IMR-90 (cell line): ENCODE measurements at regions not wholly inside any gene's neighbourhood (a gene's known extent, or its start where the extent isn't known, plus 50 kb on each side); places are given as distances from the start of the nearest gene placed in this dataset.

Experiments
- ATAC-seq: fragments of 200-7000 bp; cut with Tn5 transposase; 2 replicates; pipeline ENCODE4 v1.9.1; 2020; ENCODE audit warnings: low read depth, mild to moderate bottlenecking, moderate library complexity
- BruUV-seq: library from RNA; stranded (reverse); fragments of 400-500 nt; replicated peaks from 2 replicates; lab custom pipeline; 2021; lab: Mats Ljungman, UMichigan
- CTCF ChIA-PET: fragments of 300-600 bp; formaldehyde crosslinking; extraction: SDS; loops from one replicate; lab custom pipeline; 2021; ENCODE audit warnings: antibody characterized with exemption; lab: Yijun Ruan, JAX
- POLR2A ChIA-PET: fragments of 300-600 bp; sonication (Branson Sonifier 250); formaldehyde crosslinking; loops from one replicate; lab custom pipeline; 2022; ENCODE audit warnings: antibody characterized with exemption; ENCODE audit not compliant: unreplicated experiment; lab: Charles Lee
- DNase-seq: peaks from one replicate; pipeline ENCODE4 v3.0.0; 2013
- H2AFZ ChIP-seq: replicated peaks from 2 replicates; pipeline ENCODE3; 2013; ENCODE audit warnings: low read length, mild to moderate bottlenecking; ENCODE audit not compliant: poor library complexity
- H2AK5ac ChIP-seq: 2 replicates; pipeline ENCODE4 v1.6.1; 2013; ENCODE audit warnings: low read depth, low read length, inconsistent platforms
- H2AK9ac ChIP-seq: replicated peaks from 2 replicates; pipeline ENCODE3; 2013; ENCODE audit warnings: mild to moderate bottlenecking, low read depth, low read length, moderate library complexity; ENCODE audit not compliant: poor library complexity
- H2BK120ac ChIP-seq: 2 replicates; pipeline ENCODE4 v1.6.1; 2013; ENCODE audit warnings: low read depth, low read length, inconsistent platforms
- H2BK15ac ChIP-seq: 3 replicates; pipeline ENCODE4 v1.6.1; 2013; ENCODE audit warnings: low read depth, low read length, inconsistent platforms
- H2BK20ac ChIP-seq: 2 replicates; pipeline ENCODE4 v1.6.1; 2013; ENCODE audit warnings: low read depth, mild to moderate bottlenecking, inconsistent platforms, low read length, moderate library complexity
- H2BK5ac ChIP-seq: 2 replicates; pipeline ENCODE4 v1.6.1; 2013; ENCODE audit warnings: mild to moderate bottlenecking, low read depth, low read length, inconsistent platforms; ENCODE audit not compliant: poor library complexity, severe bottlenecking
- H3K14ac ChIP-seq: replicated peaks from 2 replicates; pipeline ENCODE4 v1.6.1; 2013; ENCODE audit warnings: low read depth, low read length, inconsistent platforms
- H3K18ac ChIP-seq: 2 replicates; pipeline ENCODE4 v1.6.1; 2013; ENCODE audit warnings: low read depth, low read length, control low read depth
- H3K23ac ChIP-seq: 2 replicates; pipeline ENCODE4 v1.6.1; 2013; ENCODE audit warnings: low read depth, low read length, inconsistent platforms
- H3K27ac ChIP-seq: 2 replicates; pipeline ENCODE4 v1.5.1; 2013; ENCODE audit warnings: mild to moderate bottlenecking, control low read depth, low read length; ENCODE audit not compliant: insufficient read depth
- H3K27me3 ChIP-seq: 2 replicates; pipeline ENCODE4 v1.6.1; 2013; ENCODE audit warnings: low read length; ENCODE audit not compliant: control insufficient read depth, insufficient read depth
- H3K36me3 ChIP-seq: 2 replicates; pipeline ENCODE4 v1.6.1; 2013; ENCODE audit warnings: low read length, mixed read lengths; ENCODE audit not compliant: control insufficient read depth, insufficient read depth
- H3K4ac ChIP-seq: 2 replicates; pipeline ENCODE4 v1.6.1; 2013; ENCODE audit warnings: low read depth, low read length, inconsistent platforms
- H3K4me1 ChIP-seq: 2 replicates; pipeline ENCODE4 v1.6.1; 2013; ENCODE audit warnings: low read length, mixed read lengths; ENCODE audit not compliant: control insufficient read depth, insufficient read depth
- H3K4me2 ChIP-seq: 2 replicates; pipeline ENCODE4 v1.6.1; 2013; ENCODE audit warnings: low read depth, mild to moderate bottlenecking, control low read depth, low read length, moderate library complexity
- H3K4me3 ChIP-seq: 2 replicates; pipeline ENCODE4 v1.5.1; 2013; ENCODE audit warnings: low read depth, mild to moderate bottlenecking, control low read depth, low read length, moderate library complexity; ENCODE audit not compliant: insufficient read depth
- H3K56ac ChIP-seq: 2 replicates; pipeline ENCODE4 v1.6.1; 2013; ENCODE audit warnings: low read length, inconsistent platforms; ENCODE audit not compliant: insufficient read depth; ENCODE audit errors: extremely low read depth
- H3K79me1 ChIP-seq, 2 experiments: 2 replicates each; pipeline ENCODE4 v1.6.1; 2013; ENCODE audit warnings: low read length in 2 of 2, inconsistent platforms in 1 of 2, low read depth in 1 of 2
- H3K9ac ChIP-seq: 2 replicates; pipeline ENCODE4 v1.6.1; 2013; ENCODE audit warnings: low read depth, low read length, control low read depth
- H3K9me1 ChIP-seq: 2 replicates; pipeline ENCODE4 v1.6.1; 2013; ENCODE audit warnings: low read length, inconsistent platforms; ENCODE audit not compliant: insufficient read depth
- H3K9me3 ChIP-seq: 2 replicates; pipeline ENCODE4 v1.6.1; 2013; ENCODE audit warnings: low read length; ENCODE audit not compliant: control insufficient read depth, insufficient read depth
- H4K20me1 ChIP-seq: 2 replicates; pipeline ENCODE4 v1.6.1; 2013; ENCODE audit warnings: low read length, inconsistent platforms; ENCODE audit not compliant: insufficient read depth
- H4K5ac ChIP-seq: 2 replicates; pipeline ENCODE4 v1.6.1; 2013; ENCODE audit warnings: mild to moderate bottlenecking, low read depth, low read length, control low read depth
- H4K8ac ChIP-seq, 2 experiments: 2 replicates each; pipeline ENCODE4 v1.6.1; 2013; ENCODE audit warnings: low read depth in 2 of 2, low read length in 2 of 2, control low read depth in 1 of 2, inconsistent platforms in 1 of 2
- H4K91ac ChIP-seq: 2 replicates; pipeline ENCODE4 v1.6.1; 2013; ENCODE audit warnings: low read depth, low read length, inconsistent platforms; ENCODE audit not compliant: insufficient read depth
- BHLHE40 ChIP-seq: fragments of 150-350 bp; IDR thresholded peaks from 2 replicates; pipeline ENCODE4 v1.6.1; 2016; ENCODE audit warnings: mild to moderate bottlenecking, low read depth, low read length
- ELK1 ChIP-seq: fragments of 150-350 bp; IDR thresholded peaks from 2 replicates; pipeline ENCODE4 v1.6.1; 2016; ENCODE audit warnings: low read depth, mild to moderate bottlenecking, low read length, moderate library complexity, borderline replicate concordance
- MAFK ChIP-seq: IDR thresholded peaks from 2 replicates; pipeline ENCODE4 v1.6.1; 2012; ENCODE audit warnings: low read depth, low read length, improper control_type of control experiment
- RFX5 ChIP-seq: IDR thresholded peaks from 2 replicates; pipeline ENCODE4 v1.8.0; 2012; ENCODE audit warnings: low read depth, mild to moderate bottlenecking, low read length, moderate library complexity
- USF2 ChIP-seq: fragments of 150-350 bp; IDR thresholded peaks from 2 replicates; pipeline ENCODE4 v1.6.1; 2017; ENCODE audit warnings: mild to moderate bottlenecking, antibody characterized with exemption, low read length, low read depth
- WGBS, 2 experiments: methylation state at CpG; one replicate each; pipeline versions ENCODE4 v1.1.5 to v1.1.7; 2013; ENCODE audit warnings: missing lambda C conversion rate in 2 of 2; ENCODE audit not compliant: insufficient read length in 1 of 2; ENCODE audit errors: extremely low coverage in 2 of 2; 5-methylcytosine and 5-hydroxymethylcytosine counted together
- dilution Hi-C: fragments of 300-500 bp; cut with HindIII; formaldehyde crosslinking; loops from one replicate; pipeline ENCODE4 v1.14.3; 2018; ENCODE audit warnings: low sequenced_read_pairs; ENCODE audit not compliant: unreplicated experiment
- in situ Hi-C: fragments of 300-500 bp; cut with MboI; formaldehyde crosslinking; loops from 3 replicates; pipeline ENCODE4 v1.14.3; 2019; ENCODE audit warnings: low sequenced_read_pairs, inconsistent platforms, mixed read lengths
- intact Hi-C: fragments of 100-400 bp; cut with micrococcal nuclease; formaldehyde crosslinking; loops from 2 replicates; pipeline ENCODE4 v1.10.0; 2022

GRCh38 chrX:43592597-43592996, 63.5 kb upstream of the MAOA start:
- Histone ChIP-seq H4K20me1 (no peaks in the 10 kb centered on the region), H2BK20ac (no peak overlapping the region), H3K56ac (no peak overlapping the region), H3K4me2 (no peak overlapping the region), H3K27me3 (no peaks in the 10 kb centered on the region; the same call in 1 of the 2 replicates), H2AFZ (no peak overlapping the region), H2BK5ac (no peak overlapping the region), H3K9me3 (no peaks in the 10 kb centered on the region), H2AK9ac (no peak overlapping the region), H4K8ac (no peak overlapping the region), H3K23ac (no peak overlapping the region), H4K5ac (no peak overlapping the region), H3K79me1 (no peaks in the 10 kb centered on the region), H3K36me3 (no peaks in the 10 kb centered on the region), H3K4ac (no peak overlapping the region), H3K18ac (no peak overlapping the region), H3K9me1 (no peaks in the 10 kb centered on the region), H3K27ac (no peak overlapping the region), H2BK15ac (no peak overlapping the region), H3K9ac (no peak overlapping the region), H3K4me3 (no peak overlapping the region), H3K14ac (no peak overlapping the region), H4K91ac (no peak overlapping the region), H2AK5ac (no peak overlapping the region), H2BK120ac (no peak overlapping the region), H3K4me1 (no peaks in the 10 kb centered on the region)
- intact Hi-C loops = no loop called here
- TF ChIP-seq ELK1 = no peak
- TF ChIP-seq MAFK = no peak
- TF ChIP-seq BHLHE40 = no peak
- TF ChIP-seq RFX5 = no peak
- TF ChIP-seq USF2 = no peak
- POLR2A ChIA-PET = no interaction called here
- no CpG with 5 or more reads among the region's 3 CpGs for WGBS, 2 experiments
- no peak for ATAC-seq
- CTCF ChIA-PET = no interaction called here
- dilution Hi-C loops = no loop called here
- no TSS peak for BruUV-seq
- no peak for DNase-seq
- in situ Hi-C loops = no loop called here
